Heart left ventricle (tissue), 13 donors: ENCODE measurements at regions not wholly inside any gene's neighbourhood (a gene's known extent, or its start where the extent isn't known, plus 50 kb on each side); places are given as distances from the start of the nearest gene placed in this dataset.

Source experiments
- POLR2A ChIP-seq, 2 donors: fragments of 450-650 bp; IDR thresholded peaks; one replicate each; pipeline ENCODE4 v1.6.1; 2017; ENCODE audit warnings: antibody characterized with exemption in 2 of 2, mild to moderate bottlenecking in 2 of 2, moderate library complexity in 2 of 2
- TF ChIP-seq, protein P1 (sequence below), 12 donors: fragments of 200-600 bp; sonication (generic) in 4 of 12; IDR thresholded peaks; one replicate each; pipeline versions ENCODE4 v1.5.0 to v1.8.0; 2018 to 2022; ENCODE audit warnings: antibody characterized with exemption in 12 of 12, mild to moderate bottlenecking in 5 of 12
- donor health status: ischemic (EF 13 %, LVEDD 7.1; RV severe dilation, severe dysfunction).
- donor health status: DM: no; HTN: yes; CAD: no.
- donor health status: DM: no; HTN: no; CAD: no.
- donor health status: ischemic (EF 25% LVEDD 6.9; RV normal size, moderate dysfunction).
- donor health status: ischemic (EF 25% LVEDD 5.7; RV mildly dilated, moderate dysfunction).
- donor health status: ischemic (EF 35%, LVEDD 5.7; RV mildly dilated, moderate dysfunction).
- donor health status: nonischemic (EF 11% LVEDD 7.7; RV severe dilation, severe dysfunction).
- donor health status: DM: yes; HTN: yes; CAD: no.
- donor health status: PGD.
- donor health status: ischemic (EF 29% LVEDD 5.4; RV normal size, mild dysfunction).
- donor health status: nonischemic (EF 23%, LVEDD 6.1; RV moderate dilation, normal function).

DNA sequence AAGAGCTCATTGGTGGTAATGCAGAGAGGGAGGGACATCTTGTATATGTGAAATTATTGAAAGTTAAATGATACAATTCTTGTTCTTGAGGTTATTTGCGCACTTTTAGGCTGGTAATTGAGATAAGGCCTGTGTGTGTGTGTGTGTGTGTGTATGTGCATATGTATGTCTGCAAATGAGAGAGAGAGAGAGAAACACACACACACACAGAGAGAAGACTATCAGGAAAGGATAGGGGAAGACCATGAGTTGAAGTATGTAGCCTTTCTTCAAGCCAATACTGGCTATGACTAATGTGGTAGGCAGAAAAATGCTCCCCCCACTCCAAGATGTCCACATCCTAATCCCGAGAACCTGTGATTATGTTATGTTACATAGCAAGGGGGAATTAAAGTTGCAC, 52.7 kb upstream of the DCD start:
- TF ChIP-seq, protein P1, sequence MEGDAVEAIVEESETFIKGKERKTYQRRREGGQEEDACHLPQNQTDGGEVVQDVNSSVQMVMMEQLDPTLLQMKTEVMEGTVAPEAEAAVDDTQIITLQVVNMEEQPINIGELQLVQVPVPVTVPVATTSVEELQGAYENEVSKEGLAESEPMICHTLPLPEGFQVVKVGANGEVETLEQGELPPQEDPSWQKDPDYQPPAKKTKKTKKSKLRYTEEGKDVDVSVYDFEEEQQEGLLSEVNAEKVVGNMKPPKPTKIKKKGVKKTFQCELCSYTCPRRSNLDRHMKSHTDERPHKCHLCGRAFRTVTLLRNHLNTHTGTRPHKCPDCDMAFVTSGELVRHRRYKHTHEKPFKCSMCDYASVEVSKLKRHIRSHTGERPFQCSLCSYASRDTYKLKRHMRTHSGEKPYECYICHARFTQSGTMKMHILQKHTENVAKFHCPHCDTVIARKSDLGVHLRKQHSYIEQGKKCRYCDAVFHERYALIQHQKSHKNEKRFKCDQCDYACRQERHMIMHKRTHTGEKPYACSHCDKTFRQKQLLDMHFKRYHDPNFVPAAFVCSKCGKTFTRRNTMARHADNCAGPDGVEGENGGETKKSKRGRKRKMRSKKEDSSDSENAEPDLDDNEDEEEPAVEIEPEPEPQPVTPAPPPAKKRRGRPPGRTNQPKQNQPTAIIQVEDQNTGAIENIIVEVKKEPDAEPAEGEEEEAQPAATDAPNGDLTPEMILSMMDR (IDR thresholded peaks at IDR 0.05), result no peak
- no peak for TF ChIP-seq POLR2A (IDR thresholded peaks at IDR 0.05)
